Thymus (tissue), 11 donors: ENCODE measurements at regions not wholly inside any gene's neighbourhood (a gene's known extent, or its start where the extent isn't known, plus 50 kb on each side); places are given as distances from the start of the nearest gene placed in this dataset.

Source experiments
- DNase-seq, 9 donors: peaks; one replicate each; pipeline ENCODE4 v3.0.0-alpha.2; 2013; ENCODE audit warnings: low spot score in 9 of 9, low read depth in 6 of 9, missing footprints in 1 of 9
- H3K27ac ChIP-seq, 2 donors: one replicate each; pipeline ENCODE4 v1.5.1; 2013; ENCODE audit warnings: control low read depth in 1 of 2, low read depth in 1 of 2, low read length in 1 of 2, mild to moderate bottlenecking in 1 of 2, moderate library complexity in 1 of 2
- H3K27me3 ChIP-seq, 2 donors: one replicate each; pipeline ENCODE4 v1.5.1; 2013; ENCODE audit warnings: low read length in 1 of 2; ENCODE audit not compliant: control insufficient read depth in 2 of 2, insufficient read depth in 1 of 2
- H3K36me3 ChIP-seq, 2 donors: one replicate each; pipeline ENCODE4 v1.5.1; 2013; ENCODE audit warnings: low read length in 1 of 2, mild to moderate bottlenecking in 1 of 2, moderate library complexity in 1 of 2; ENCODE audit not compliant: control insufficient read depth in 2 of 2, insufficient read depth in 2 of 2
- H3K4me1 ChIP-seq, 2 donors: one replicate each; pipeline ENCODE4 v1.5.1; 2013; ENCODE audit warnings: low read length in 2 of 2; ENCODE audit not compliant: control insufficient read depth in 2 of 2, insufficient read depth in 2 of 2
- H3K4me3 ChIP-seq, 2 donors: one replicate each; pipeline ENCODE4 v1.5.1; 2013; ENCODE audit warnings: low read length in 2 of 2, control low read depth in 1 of 2, mild to moderate bottlenecking in 1 of 2
- H3K9me3 ChIP-seq, 2 donors: one replicate each; pipeline ENCODE4 v1.5.1; 2013; ENCODE audit warnings: low read length in 1 of 2, mild to moderate bottlenecking in 1 of 2; ENCODE audit not compliant: control insufficient read depth in 2 of 2, insufficient read depth in 1 of 2
- WGBS: extraction: QIAGEN DNeasy Blood & Tissue Kit; methylation state at CpG from one replicate; pipeline ENCODE4 v1.1.7; 2013; 5-methylcytosine and 5-hydroxymethylcytosine counted together
- donor health status: healthy.

GRCh38 chr5:124438903-124439281 lies 307.5 kb downstream of the ZNF608 start:
- no peaks in the 10 kb centered on the region for H3K27me3 ChIP-seq
- no peak overlapping the region for H3K4me3 ChIP-seq
- no peak overlapping the region for H3K27ac ChIP-seq
- no peak for DNase-seq
- no peaks in the 10 kb centered on the region for H3K9me3 ChIP-seq
- WGBS: 85% methylated on average over 5 of the region's 5 CpGs
- no peaks in the 10 kb centered on the region for H3K36me3 ChIP-seq
- H3K4me1 ChIP-seq: no peaks in the 10 kb centered on the region

GRCh38 chr5:124438026-124438902 lies 308.2 kb downstream of the ZNF608 start:
- DNase-seq: no peak
- Histone ChIP-seq H3K36me3 (no peaks in the 10 kb centered on the region), H3K4me3 (no peak overlapping the region), H3K9me3 (no peaks in the 10 kb centered on the region), H3K4me1 (no peaks in the 10 kb centered on the region), H3K27ac (no peak overlapping the region), H3K27me3 (no peaks in the 10 kb centered on the region)
- WGBS: 96% methylated on average over 14 of the region's 14 CpGs

GRCh38 chr5:124436294-124436693 lies 310.1 kb downstream of the ZNF608 start:
- Histone ChIP-seq H3K4me3 (no peak overlapping the region), H3K27me3 (no peaks in the 10 kb centered on the region), H3K36me3 (no peaks in the 10 kb centered on the region), H3K4me1 (no peaks in the 10 kb centered on the region), H3K9me3 (no peaks in the 10 kb centered on the region), H3K27ac (no peak overlapping the region)
- 96% methylated on average over 2 of the region's 2 CpGs for WGBS
- DNase-seq: no peak

GRCh38 chr5:124433170-124433569 lies 313.3 kb downstream of the ZNF608 start:
- 97% methylated on average over 1 of the region's 1 CpG for WGBS
- no peak for DNase-seq
- H3K4me1 ChIP-seq: no peaks in the 10 kb centered on the region
- no peak overlapping the region for H3K4me3 ChIP-seq
- H3K9me3 ChIP-seq: no peaks in the 10 kb centered on the region
- H3K36me3 ChIP-seq: no peaks in the 10 kb centered on the region
- H3K27ac ChIP-seq: no peak overlapping the region
- no peaks in the 10 kb centered on the region for H3K27me3 ChIP-seq

- Histone ChIP-seq H3K27ac (no peak overlapping the region), H3K4me1 (no peaks in the 10 kb centered on the region), H3K9me3 (no peaks in the 10 kb centered on the region), H3K36me3 (no peaks in the 10 kb centered on the region), H3K4me3 (no peak overlapping the region), H3K27me3 (no peaks in the 10 kb centered on the region)
- WGBS: 66% methylated on average over 1 of the region's 1 CpG
- no peak for DNase-seq
These were observed 324.9 kb downstream of the ZNF608 start for GRCh38 chr5:124421584-124421983.

- no peaks in the 10 kb centered on the region for H3K27me3 ChIP-seq
- H3K4me3 ChIP-seq: no peak overlapping the region
- H3K27ac ChIP-seq: no peak overlapping the region
- H3K4me1 ChIP-seq: no peaks in the 10 kb centered on the region
- H3K9me3 ChIP-seq: no peaks in the 10 kb centered on the region
- no peak for DNase-seq
- WGBS: 49% methylated on average over 2 of the region's 2 CpGs
- H3K36me3 ChIP-seq: no peaks in the 10 kb centered on the region
These were observed 325.5 kb downstream of the ZNF608 start for GRCh38 chr5:124420952-124421351.

GRCh38 chr5:124419531-124419930 lies 326.9 kb downstream of the ZNF608 start:
- no peaks in the 10 kb centered on the region for H3K36me3 ChIP-seq
- no peak overlapping the region for H3K27ac ChIP-seq
- no peaks in the 10 kb centered on the region for H3K9me3 ChIP-seq
- no peaks in the 10 kb centered on the region for H3K4me1 ChIP-seq
- DNase-seq: no peak
- 90% methylated on average over 2 of the region's 2 CpGs for WGBS
- H3K27me3 ChIP-seq: no peaks in the 10 kb centered on the region
- H3K4me3 ChIP-seq: no peak overlapping the region

- no peaks in the 10 kb centered on the region for H3K36me3 ChIP-seq
- no peak overlapping the region for H3K4me3 ChIP-seq
- no peak for DNase-seq
- H3K9me3 ChIP-seq: no peaks in the 10 kb centered on the region
- no peaks in the 10 kb centered on the region for H3K27me3 ChIP-seq
- 97% methylated on average over 2 of the region's 2 CpGs for WGBS
- H3K4me1 ChIP-seq: no peaks in the 10 kb centered on the region
- no peak overlapping the region for H3K27ac ChIP-seq
These were observed 328.0 kb downstream of the ZNF608 start for GRCh38 chr5:124418390-124418789.

- no peaks in the 10 kb centered on the region for H3K36me3 ChIP-seq
- no peaks in the 10 kb centered on the region for H3K4me1 ChIP-seq
- no peak overlapping the region for H3K27ac ChIP-seq
- H3K27me3 ChIP-seq: no peaks in the 10 kb centered on the region
- no peaks in the 10 kb centered on the region for H3K9me3 ChIP-seq
- DNase-seq: no peak
- H3K4me3 ChIP-seq: no peak overlapping the region
These were observed 329.2 kb downstream of the ZNF608 start for GRCh38 chr5:124417196-124417595.
